ENCODE measurements at regions not wholly inside any gene's neighbourhood (a gene's known extent, or its start where the extent isn't known, plus 50 kb on each side); places are given as distances from the start of the nearest gene placed in this dataset.

- DNase-seq (ENCODE audit: low read depth), result no peak
- no peak overlapping the region for H3K4me3 ChIP-seq (ENCODE audit: low read depth, low read length)
- TF ChIP-seq CTCF (IDR thresholded peaks at IDR 0.05; ENCODE audit: insufficient read depth, low read depth, low read length, missing control alignments), result no peak
Observed at GRCh38 chr13:73433890-73434289, 375.1 kb downstream of the KLF5 start.

GRCh38 chr13:73433458-73433857, 374.7 kb downstream of the KLF5 start:
- no peak for DNase-seq (ENCODE audit: low read depth)
- H3K4me3 ChIP-seq (ENCODE audit: low read depth, low read length), result no peak overlapping the region
- no peak for TF ChIP-seq CTCF (IDR thresholded peaks at IDR 0.05; ENCODE audit: insufficient read depth, low read depth, low read length, missing control alignments)

GRCh38 chr13:73429701-73430100, 370.9 kb downstream of the KLF5 start:
- DNase-seq (ENCODE audit: low read depth), result no peak
- no peak overlapping the region for H3K4me3 ChIP-seq (ENCODE audit: low read depth, low read length)

GRCh38 chr13:73428706-73429105, 369.9 kb downstream of the KLF5 start:
- DNase-seq (ENCODE audit: low read depth), result no peak
- TF ChIP-seq CTCF (IDR thresholded peaks at IDR 0.05; ENCODE audit: insufficient read depth, low read depth, low read length, missing control alignments), result no peak
- no peak overlapping the region for H3K4me3 ChIP-seq (ENCODE audit: low read depth, low read length)

More at GRCh38 chr13:73429701-73430100, 370.9 kb downstream of the KLF5 start:
- no peak for TF ChIP-seq CTCF (IDR thresholded peaks at IDR 0.05; ENCODE audit: insufficient read depth, low read depth, low read length, missing control alignments)

GRCh38 chr13:73428137-73428536, 369.3 kb downstream of the KLF5 start:
- H3K4me3 ChIP-seq (ENCODE audit: low read depth, low read length), result no peak overlapping the region
- no peak for DNase-seq (ENCODE audit: low read depth)
- TF ChIP-seq CTCF (IDR thresholded peaks at IDR 0.05; ENCODE audit: insufficient read depth, low read depth, low read length, missing control alignments), result no peak

- TF ChIP-seq CTCF (IDR thresholded peaks at IDR 0.05; ENCODE audit: insufficient read depth, low read depth, low read length, missing control alignments), result no peak
- no peak overlapping the region for H3K4me3 ChIP-seq (ENCODE audit: low read depth, low read length)
- no peak for DNase-seq (ENCODE audit: low read depth)
Observed at GRCh38 chr13:73422973-73423372, 364.2 kb downstream of the KLF5 start.

- H3K4me3 ChIP-seq (ENCODE audit: low read depth, low read length), result no peak overlapping the region
Observed at GRCh38 chr13:73421310-73421912, 362.6 kb downstream of the KLF5 start.

More at GRCh38 chr13:73421310-73421912, 362.6 kb downstream of the KLF5 start:
- no peak for TF ChIP-seq CTCF (IDR thresholded peaks at IDR 0.05; ENCODE audit: insufficient read depth, low read depth, low read length, missing control alignments)
- no peak for DNase-seq (ENCODE audit: low read depth)

All from GM12865 (cell line).